ENCODE measurements at regions not wholly inside any gene's neighbourhood (a gene's known extent, or its start where the extent isn't known, plus 50 kb on each side); places are given as distances from the start of the nearest gene placed in this dataset.

DNA sequence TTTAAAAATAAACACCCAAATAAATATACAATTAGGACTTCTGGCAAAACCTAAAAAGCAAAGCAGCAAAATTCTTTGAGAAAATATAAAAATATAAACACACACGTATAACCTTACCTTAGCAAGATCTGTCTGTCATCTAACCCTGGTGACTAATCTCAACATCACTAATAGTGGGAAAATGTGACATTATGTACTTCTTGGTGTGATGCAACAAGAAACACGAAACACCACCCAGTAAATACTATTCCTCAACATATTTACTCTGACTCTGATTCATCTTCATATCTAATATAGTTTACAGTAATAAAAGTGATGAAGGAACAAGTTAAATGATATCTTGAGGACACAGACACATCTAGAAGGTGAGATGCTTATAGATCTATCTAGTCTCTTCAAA, 332.6 kb upstream of the MANEA start:
- DNase-seq: no peak

- DNase-seq: no peak
Observed at GRCh38 chr6:95248499-95248898, 328.8 kb upstream of the MANEA start.

DNA sequence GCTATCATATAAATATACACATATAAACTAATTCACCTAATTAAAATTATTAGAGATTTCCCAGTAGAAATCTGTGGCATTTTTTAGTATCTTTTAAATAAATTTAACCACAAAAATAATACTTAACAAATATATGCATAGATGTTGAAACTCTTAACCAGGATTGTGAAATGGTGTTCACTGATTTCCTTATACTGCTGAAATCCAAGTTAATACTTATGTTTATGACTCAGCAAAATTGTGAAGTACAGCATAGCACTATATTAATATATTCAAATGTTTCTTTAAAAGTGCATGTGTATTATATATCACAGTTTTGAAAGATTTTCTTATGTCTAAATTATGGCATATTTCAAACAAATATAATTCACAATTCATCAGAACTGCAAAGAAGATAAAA, 328.2 kb upstream of the MANEA start:
- no peak for DNase-seq

GRCh38 chr6:95249661-95250060, 327.7 kb upstream of the MANEA start:
- DNase-seq: no peak

DNA sequence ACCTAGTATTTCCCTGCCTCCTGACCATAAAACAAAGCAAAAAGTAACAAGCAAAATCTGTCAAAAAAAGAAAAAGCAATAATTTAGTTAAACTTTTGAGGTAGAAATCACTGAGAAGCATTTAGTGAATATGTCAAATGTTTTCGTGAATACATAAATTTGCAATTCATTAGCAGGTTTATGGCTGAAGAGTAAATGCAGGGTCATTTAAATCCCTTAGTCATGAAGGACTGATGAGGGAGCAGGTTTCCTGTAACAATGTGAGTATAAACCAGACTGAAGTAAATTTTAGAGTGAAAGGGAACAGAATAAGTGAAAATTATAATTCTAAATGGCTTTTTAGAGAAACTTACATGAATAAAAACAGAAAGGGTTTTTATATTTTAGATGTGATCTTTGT, 313.5 kb upstream of the MANEA start:
- DNase-seq: no peak

DNA sequence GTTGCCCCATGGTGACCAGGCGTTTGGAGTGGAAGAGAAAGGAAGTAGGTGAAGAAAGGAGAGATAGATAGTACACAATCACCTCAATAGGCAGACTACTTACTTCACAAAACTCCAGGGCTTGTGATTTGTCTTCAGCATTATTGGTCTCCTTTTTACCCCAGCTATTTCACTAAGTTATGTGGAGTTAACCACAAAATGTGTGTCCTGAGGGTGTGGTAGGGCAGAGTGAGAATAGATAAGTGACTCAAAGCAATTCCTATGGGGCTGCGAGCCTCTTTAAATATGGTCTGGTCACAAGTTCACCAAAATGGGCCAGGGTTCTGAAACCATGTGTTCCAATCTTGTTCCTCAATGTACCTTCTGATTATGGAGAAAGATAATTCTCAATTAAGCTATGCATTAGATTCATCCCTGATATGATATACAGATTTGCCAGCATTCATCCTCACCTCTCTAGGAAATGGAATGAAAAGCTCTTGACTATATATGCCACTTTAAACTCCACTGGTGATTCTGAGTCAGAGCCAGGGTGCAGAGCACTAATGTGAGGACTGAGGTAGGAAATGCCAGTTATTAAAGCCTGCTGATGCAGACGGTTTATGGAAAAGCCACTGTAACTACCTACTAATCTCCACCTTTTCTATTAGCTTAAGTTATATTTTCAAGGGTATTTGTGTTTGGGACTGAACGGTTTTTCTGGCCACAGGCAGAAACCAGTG, 310.6 kb upstream of the MANEA start:
- no peak for DNase-seq

- no peak for DNase-seq
Observed at GRCh38 chr6:95274686-95275235, 302.6 kb upstream of the MANEA start.

GRCh38 chr6:95279616-95280015, 297.7 kb upstream of the MANEA start:
- no peak for DNase-seq

DNA sequence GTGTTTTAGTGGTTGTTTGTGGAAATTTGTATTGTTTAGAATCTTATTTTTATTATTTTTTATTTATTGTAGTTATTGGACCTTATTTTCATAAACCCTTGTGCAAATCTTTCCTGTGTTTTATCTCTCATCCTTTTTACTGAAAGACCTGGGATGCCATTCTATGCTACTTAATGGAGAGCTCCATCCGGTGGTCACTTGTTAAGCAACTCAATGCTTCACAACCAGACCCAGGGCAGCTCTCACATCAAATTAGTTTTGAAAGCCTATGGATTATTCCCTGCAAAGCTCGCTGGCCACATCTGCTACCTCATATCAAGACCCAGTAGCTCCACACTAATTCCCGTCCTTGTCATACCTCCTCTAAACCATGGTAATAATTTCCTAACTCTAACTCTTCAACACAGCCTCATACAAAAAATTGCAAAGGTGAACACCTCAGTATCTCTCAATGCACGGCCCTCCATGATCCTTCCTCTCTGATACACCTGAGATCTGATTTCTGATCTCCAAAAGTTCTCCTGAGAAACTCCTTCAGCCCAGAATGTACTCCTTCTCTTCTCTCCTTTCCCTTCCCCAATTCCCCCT, 296.6 kb upstream of the MANEA start:
- DNase-seq: no peak

GRCh38 chr6:95285881-95286280, 291.5 kb upstream of the MANEA start:
- DNase-seq: no peak

DNA sequence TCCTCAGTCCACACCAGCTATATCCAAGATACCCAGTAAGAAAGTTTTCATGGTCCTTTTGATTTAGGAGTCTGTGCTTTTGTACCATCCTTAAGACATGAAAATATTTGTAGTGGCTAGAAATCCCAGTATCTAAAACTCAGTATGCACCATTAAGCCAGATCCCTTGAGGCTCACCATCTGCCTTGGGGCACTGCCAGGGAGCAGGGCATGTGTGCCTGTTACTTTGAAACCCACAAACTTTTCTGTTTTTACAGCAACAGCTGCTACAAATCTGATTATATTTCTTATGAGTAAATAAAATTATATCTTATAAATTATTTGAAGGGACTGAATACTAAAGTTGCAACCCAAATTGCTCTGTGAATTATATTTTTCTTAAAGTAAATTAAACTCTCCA, 290.5 kb upstream of the MANEA start:
- DNase-seq: no peak

DNA sequence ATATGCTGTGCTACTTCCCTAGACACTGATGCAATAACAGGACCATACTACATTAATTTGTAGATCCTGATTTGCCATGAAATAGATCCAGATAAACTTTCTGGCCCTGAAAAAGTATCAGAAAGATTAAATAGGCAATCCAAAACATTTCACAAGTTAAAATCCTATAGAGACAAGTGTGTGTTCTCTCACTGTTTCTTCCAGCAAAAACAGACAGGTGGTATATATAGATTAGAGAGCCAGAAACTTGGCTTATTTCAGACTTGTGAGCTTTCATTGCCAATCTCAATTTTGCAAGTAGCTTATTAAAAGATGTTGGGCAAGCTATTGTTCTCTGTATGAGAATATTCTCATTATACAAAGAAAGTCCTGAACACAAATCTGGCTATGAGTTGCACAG, 289.1 kb upstream of the MANEA start:
- no peak for DNase-seq

GRCh38 chr6:95292011-95292410, 285.3 kb upstream of the MANEA start:
- no peak for DNase-seq

DNA sequence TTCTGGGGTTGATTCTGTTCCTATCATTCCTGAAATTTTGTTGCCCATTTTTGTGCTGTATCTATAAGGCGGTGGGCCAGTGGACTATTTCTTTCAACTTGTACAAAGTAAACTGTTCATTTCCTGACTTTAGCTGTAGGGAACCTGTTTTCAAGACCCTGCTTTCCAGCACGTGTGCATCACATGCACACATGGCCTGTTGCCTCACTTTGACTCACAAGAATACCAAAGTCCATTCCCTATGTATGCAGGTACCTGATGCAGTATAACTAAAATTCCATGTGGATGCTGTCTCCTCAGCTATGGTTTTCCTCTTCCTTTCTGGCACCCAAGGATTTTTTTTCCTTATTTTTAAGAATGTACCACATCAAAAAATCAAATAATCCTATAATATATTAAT, 284.1 kb upstream of the MANEA start:
- no peak for DNase-seq

DNA sequence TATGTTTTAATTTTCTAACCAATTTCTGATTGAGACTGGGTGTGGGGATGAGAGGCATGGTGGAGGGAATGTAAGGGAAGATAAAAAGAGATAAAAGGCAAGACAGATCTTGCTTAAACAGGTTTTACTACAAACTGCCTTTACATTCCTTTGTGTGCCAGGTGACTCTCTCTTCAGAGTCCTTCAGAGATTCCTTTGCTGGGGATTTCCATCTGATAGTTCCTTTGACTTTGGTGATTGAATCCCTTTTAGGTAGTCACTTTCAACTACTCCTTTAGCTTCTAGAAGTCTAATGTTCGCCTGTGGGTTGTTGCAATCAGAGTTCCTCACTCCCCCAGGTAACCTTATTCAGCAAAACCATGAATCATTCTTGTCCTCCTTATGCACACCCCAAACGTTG, 283.3 kb upstream of the MANEA start:
- no peak for DNase-seq

DNA sequence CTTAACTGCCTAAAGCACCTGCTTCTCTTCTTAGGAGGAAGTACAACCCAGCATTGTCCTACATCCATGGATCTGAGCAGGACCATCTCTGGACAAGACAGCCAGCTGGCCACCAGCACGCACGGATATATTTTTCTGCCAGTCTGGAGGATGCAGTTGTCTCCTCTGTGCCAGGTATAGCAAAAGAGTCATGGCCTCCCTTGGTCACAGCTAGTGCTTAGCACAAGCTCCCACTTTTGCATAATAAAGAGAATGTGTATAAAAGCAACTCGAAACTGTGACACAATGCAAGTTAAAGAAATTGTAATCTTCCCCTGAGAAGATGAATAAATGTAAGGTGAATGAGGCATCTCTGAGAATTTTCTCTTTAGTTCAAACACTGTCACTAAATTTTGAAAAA, 267.8 kb upstream of the MANEA start:
- no peak for DNase-seq

DNA sequence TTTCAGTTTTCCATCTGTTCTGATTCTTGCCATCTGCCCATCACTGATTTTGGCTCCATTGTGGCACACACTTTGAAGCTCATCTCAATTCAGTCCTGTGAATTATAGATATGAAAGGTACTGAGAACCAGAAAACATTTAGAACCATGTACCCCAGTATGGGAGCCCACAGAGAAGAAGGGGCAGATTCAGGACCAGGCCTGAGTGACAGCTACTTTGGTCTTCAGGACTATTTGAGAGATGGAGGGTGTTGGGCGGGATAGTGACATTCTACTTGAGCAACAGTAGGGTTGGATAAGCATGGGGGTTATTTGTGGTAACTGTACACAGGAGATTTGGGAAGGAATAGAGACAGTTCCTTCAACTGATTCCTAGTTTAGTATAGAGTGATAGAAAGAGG, 259.2 kb upstream of the MANEA start:
- no peak for DNase-seq

- no peak for DNase-seq
Observed at GRCh38 chr6:95321126-95321525, 256.2 kb upstream of the MANEA start.

DNA sequence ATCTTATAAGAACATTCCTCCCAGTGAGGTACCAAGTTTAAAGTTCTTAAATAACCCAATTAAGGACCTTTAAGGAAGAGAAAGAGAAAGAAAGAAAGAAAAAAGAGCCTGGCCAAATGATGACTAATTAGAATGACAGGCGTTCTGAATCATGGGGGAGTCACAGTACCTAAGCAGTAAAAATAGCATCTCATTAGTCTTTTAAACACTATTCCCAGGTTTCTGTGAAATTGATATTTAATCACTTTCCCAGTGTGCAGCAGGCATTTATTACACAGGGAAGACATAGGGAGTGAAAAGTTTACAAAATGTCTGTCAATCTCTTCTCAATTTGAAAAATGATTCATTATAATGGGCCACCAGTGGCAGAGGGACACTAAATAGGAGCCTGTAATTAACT, 251.4 kb upstream of the MANEA start:
- no peak for DNase-seq

DNA sequence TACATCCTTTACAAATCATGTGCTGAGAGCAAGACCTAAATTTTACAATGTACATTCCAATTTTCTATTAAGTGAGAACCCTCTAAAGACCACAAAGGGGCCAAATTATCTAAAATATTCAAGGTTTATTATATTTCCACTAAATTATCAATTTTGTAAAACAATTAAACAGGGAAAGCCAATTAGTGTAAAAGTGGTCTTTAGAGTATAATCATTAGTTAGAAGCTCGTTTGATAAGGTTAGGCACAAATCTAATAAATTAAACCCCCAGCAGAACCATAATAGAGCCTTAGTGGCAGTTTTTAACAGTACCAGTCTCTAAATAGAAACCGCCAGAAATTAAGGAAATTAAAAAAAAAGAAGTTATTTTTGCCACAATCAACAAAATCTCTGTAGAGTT, 249.1 kb upstream of the MANEA start:
- no peak for DNase-seq

GRCh38 chr6:95352064-95352795, 225.1 kb upstream of the MANEA start:
- DNase-seq: no peak

DNA sequence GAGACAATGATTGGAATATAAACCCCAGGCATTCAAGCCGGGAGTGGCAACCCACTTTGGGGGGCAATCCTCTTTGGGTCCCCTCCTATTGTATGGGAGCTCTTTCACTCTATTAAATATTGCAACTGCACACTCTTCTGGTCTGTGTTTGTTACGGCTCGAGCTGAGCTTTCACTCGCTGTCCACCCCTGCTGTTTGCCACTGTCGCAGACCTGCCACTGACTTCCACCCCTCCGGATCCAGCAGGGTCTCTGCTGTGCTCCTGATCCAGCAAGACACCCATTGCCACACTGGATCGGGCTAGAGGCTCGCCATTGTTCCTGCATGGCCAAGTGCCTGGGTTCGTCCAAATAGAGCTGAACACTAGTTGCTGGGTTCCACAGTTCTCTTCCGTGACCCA, 222.8 kb upstream of the MANEA start:
- DNase-seq: no peak

DNA sequence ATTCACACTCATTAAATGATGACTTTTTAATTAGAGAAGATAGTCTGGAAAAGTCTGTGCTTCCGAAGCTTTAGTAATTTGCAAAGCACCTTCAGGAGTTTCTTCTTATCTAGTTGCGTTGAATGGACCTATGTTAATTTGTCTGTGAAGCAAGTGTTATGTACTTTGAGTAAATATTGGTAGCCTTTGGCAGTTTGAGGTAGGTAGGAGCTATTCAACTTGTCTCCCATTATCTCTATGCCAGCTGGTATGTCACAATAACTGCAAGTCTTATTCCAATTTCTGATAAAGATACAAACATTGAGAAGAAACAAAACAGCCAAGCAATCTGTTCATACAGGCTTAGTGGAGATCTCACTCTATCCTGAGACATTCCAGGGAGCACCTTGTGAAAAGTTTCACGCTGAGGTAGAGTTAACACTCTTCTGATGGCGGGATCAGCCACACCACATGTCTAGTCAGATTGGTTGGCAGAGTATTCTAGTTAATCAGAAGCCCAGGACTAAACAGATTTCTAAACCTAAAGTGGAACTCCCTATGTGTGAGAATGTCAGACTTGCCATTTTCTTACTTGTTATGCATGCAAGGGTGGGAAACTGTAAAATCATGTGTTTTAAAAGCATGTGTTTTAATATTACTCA, 219.8 kb upstream of the MANEA start:
- no peak for DNase-seq

Data from CD4-positive, alpha-beta T cell treated with Interleukin-1 beta for 1 hour (primary cell).